Transverse colon (tissue), 4 donors: ENCODE measurements at regions not wholly inside any gene's neighbourhood (a gene's known extent, or its start where the extent isn't known, plus 50 kb on each side); places are given as distances from the start of the nearest gene placed in this dataset.

ENCODE experiments used
- DNase-seq: peaks from one replicate; pipeline ENCODE4 v3.0.0-alpha.2; 2019
- H3K27ac ChIP-seq, 4 donors: fragments of 200-600 bp; sonication (generic); 2 replicates each; pipeline ENCODE4 v1.5.1; 2016 to 2018; ENCODE audit warnings: inconsistent platforms in 4 of 4
- H3K27me3 ChIP-seq: fragments of 200-600 bp; sonication (generic); 2 replicates; pipeline ENCODE4 v1.5.1; 2017; ENCODE audit warnings: inconsistent platforms
- H3K36me3 ChIP-seq, 4 donors: fragments of 200-600 bp; sonication (generic); 2 replicates each; pipeline ENCODE4 v1.5.1; 2017 to 2019; ENCODE audit warnings: inconsistent platforms in 4 of 4
- H3K4me1 ChIP-seq, 4 donors: fragments of 200-600 bp; sonication (generic); 2 replicates each; pipeline ENCODE4 v1.5.1; 2017 to 2020; ENCODE audit warnings: inconsistent platforms in 4 of 4
- H3K4me3 ChIP-seq, 4 donors: fragments of 200-600 bp; sonication (generic); 1 replicate in 1 of 4; 2 replicates in 3 of 4; pipeline versions ENCODE4 v1.5.1 to v1.6.1; 2017 to 2019; ENCODE audit warnings: inconsistent platforms in 4 of 4
- H3K9me3 ChIP-seq, 2 donors: fragments of 200-600 bp; sonication (generic); 2 replicates each; pipeline ENCODE4 v1.5.1; 2017 to 2019; ENCODE audit warnings: inconsistent platforms in 2 of 2
- CTCF ChIP-seq, 5 experiments: fragments of 200-600 bp in 3 of 5; fragments of 450-650 bp in 2 of 5; sonication (generic) in 3 of 5; IDR thresholded peaks; 1 replicate in 2 of 5; 2 replicates in 3 of 5; pipeline ENCODE4 v1.5.1; 2016 to 2017; ENCODE audit warnings: antibody characterized with exemption in 5 of 5, inconsistent platforms in 3 of 5, mild to moderate bottlenecking in 2 of 5, moderate library complexity in 1 of 5
- EP300 ChIP-seq: sonication (generic); formaldehyde crosslinking; IDR thresholded peaks from one replicate; pipeline ENCODE4 v1.6.1; 2017; ENCODE audit warnings: antibody characterized with exemption, low read depth
- POLR2A ChIP-seq: fragments of 450-650 bp; IDR thresholded peaks from one replicate; pipeline ENCODE4 v1.6.1; 2016; ENCODE audit warnings: antibody characterized with exemption, mild to moderate bottlenecking, moderate library complexity
- POLR2AphosphoS5 ChIP-seq, 3 donors: sonication (generic); formaldehyde crosslinking; IDR thresholded peaks; one replicate each; pipeline ENCODE4 v1.6.1; 2016; ENCODE audit warnings: antibody characterized with exemption in 3 of 3
- WGBS, 2 donors: methylation state at CpG; one replicate each; pipeline ENCODE4 v1.1.5; 2018; ENCODE audit warnings: low coverage in 1 of 2; 5-methylcytosine and 5-hydroxymethylcytosine counted together
- in situ Hi-C, 4 donors: fragments of 200-750 bp; cut with MboI; loops; one replicate each; pipeline versions ENCODE4 v1.15.0 to v1.15.1; 2017; ENCODE audit warnings: low sequenced_read_pairs in 3 of 4, low pct_ligation_motif_present in 1 of 4, low pct_unique_long_range_greater_than_20kb in 1 of 4
- intact Hi-C: fragments of 100-400 bp; cut with DNase I; formaldehyde crosslinking; loops from one replicate; pipeline ENCODE4 v1.15.1; 2023; ENCODE audit warnings: low total_unique reads

- in situ Hi-C loops, result no loop called here
- whole genome bisulfite sequencing, 2 donors, result 33 to 44% methylated on average over 1 of the region's 1 CpG
These were observed 260.9 kb downstream of the OXSM start for GRCh38 chr3:26050776-26051175.

GRCh38 chr3:26058901-26059321 is 269.0 kb downstream of the OXSM start:
- TF ChIP-seq POLR2AphosphoS5 (IDR thresholded peaks at IDR 0.05) (no peak), CTCF (IDR thresholded peaks at IDR 0.05) (no peak), POLR2A (no peak), EP300 (no peak)
- WGBS, 2 donors, result 46 to 61% methylated on average over 3 to 4 of the region's 4 CpGs
- H3K9me3 ChIP-seq, result no peaks in the 10 kb centered on the region
- no peak overlapping the region for H3K27ac ChIP-seq
- intact Hi-C loops, result no loop called here
- in situ Hi-C loops, result no loop called here
- DNase-seq, result no peak
- no peak overlapping the region for H3K4me3 ChIP-seq
- no peaks in the 10 kb centered on the region for H3K27me3 ChIP-seq
- no peaks in the 10 kb centered on the region for H3K36me3 ChIP-seq
- H3K4me1 ChIP-seq, result peaks cover 0 to 4% (median 0%) of the 10 kb centered on the region in 4 donors

More at GRCh38 chr3:26050776-26051175, 260.9 kb downstream of the OXSM start:
- intact Hi-C loops, result no loop called here
- no peak overlapping the region for H3K27ac ChIP-seq
- no peaks in the 10 kb centered on the region for H3K36me3 ChIP-seq
- DNase-seq, result no peak
- H3K9me3 ChIP-seq, result no peaks in the 10 kb centered on the region
- TF ChIP-seq POLR2A, result no peak
- TF ChIP-seq CTCF (IDR thresholded peaks at IDR 0.05), result no peak
- no peak for TF ChIP-seq EP300
- TF ChIP-seq POLR2AphosphoS5 (IDR thresholded peaks at IDR 0.05), result no peak
- H3K27me3 ChIP-seq, result no peaks in the 10 kb centered on the region
- no peak overlapping the region for H3K4me3 ChIP-seq
- H3K4me1 ChIP-seq, result no peaks in the 10 kb centered on the region

- in situ Hi-C loops (no loop called here), intact Hi-C loops (no loop called here)
- DNase-seq, result no peak
- Histone ChIP-seq H3K36me3 (no peaks in the 10 kb centered on the region), H3K4me3 (no peak overlapping the region), H3K27me3 (no peaks in the 10 kb centered on the region), H3K9me3 (no peaks in the 10 kb centered on the region), H3K4me1 (peaks cover 0 to 4% (median 0%) of the 10 kb centered on the region in 4 donors), H3K27ac (no peak overlapping the region)
- no peak for TF ChIP-seq EP300
- no peak for TF ChIP-seq POLR2A
- no peak for TF ChIP-seq POLR2AphosphoS5 (IDR thresholded peaks at IDR 0.05)
- no peak for TF ChIP-seq CTCF (IDR thresholded peaks at IDR 0.05)
These were observed 272.1 kb downstream of the OXSM start for GRCh38 chr3:26061947-26062346.

GRCh38 chr3:26064297-26064696 is 274.4 kb downstream of the OXSM start:
- Histone ChIP-seq H3K9me3 (no peaks in the 10 kb centered on the region), H3K36me3 (no peaks in the 10 kb centered on the region), H3K4me1 (no peaks in the 10 kb centered on the region), H3K27ac (no peak overlapping the region), H3K4me3 (no peak overlapping the region), H3K27me3 (no peaks in the 10 kb centered on the region)
- in situ Hi-C loops, result no loop called here
- DNase-seq, result no peak
- WGBS, 2 donors, result 67 to 80% methylated on average over 1 of the region's 1 CpG
- intact Hi-C loops, result no loop called here
- no peak for TF ChIP-seq EP300
- TF ChIP-seq POLR2A, result no peak
- TF ChIP-seq CTCF (IDR thresholded peaks at IDR 0.05), result no peak
